GM18951 (cell line): ENCODE measurements at regions not wholly inside any gene's neighbourhood (a gene's known extent, or its start where the extent isn't known, plus 50 kb on each side); places are given as distances from the start of the nearest gene placed in this dataset.

Experiments
- POLR2A ChIP-seq: IDR thresholded peaks from 4 replicates; pipeline ENCODE4 v1.6.1; 2011; ENCODE audit warnings: mild to moderate bottlenecking; ENCODE audit not compliant: insufficient read length, insufficient read depth; ENCODE audit errors: extremely low read depth
- in situ Hi-C: fragments of 300-500 bp; cut with MboI; formaldehyde crosslinking; loops from one replicate; pipeline ENCODE4 v1.12.0; 2022; ENCODE audit warnings: low sequenced_read_pairs, mixed read lengths, inconsistent platforms; ENCODE audit not compliant: unreplicated experiment

DNA sequence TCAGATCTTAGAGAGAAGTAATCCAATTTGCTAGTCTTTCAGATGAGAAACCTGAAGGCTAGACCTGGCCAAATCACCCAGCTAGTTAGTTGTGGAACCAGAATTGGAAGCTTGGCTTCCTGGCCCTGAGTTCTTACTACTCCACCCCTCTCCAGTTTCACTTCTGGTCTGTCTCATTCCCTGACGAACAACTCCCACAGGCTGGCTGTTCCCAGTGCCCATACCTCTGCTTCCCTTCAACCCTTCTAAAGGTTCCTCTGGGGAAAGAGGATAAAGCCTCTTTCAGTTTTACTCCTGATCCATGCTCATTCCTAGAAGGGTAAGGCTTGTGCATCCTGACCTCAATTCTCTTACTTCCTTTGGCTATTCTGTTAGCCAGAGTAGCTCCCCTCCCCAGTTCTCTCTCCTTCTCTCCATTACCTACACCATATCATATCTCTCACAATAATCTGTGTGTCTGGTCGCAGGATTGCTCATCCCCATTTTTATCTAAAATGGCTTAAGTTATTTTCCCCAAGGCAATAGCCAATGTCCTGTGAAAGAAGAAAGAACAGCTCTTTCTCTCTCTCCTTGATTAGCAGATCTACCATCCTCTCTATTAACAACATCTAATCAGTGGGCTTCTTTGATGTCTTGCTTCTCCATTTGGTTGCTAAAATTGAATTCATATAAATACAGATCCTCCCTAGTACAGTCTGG, 155.0 kb upstream of the MAOA start:
- TF ChIP-seq POLR2A = no peak
- in situ Hi-C loops = no loop called here

DNA sequence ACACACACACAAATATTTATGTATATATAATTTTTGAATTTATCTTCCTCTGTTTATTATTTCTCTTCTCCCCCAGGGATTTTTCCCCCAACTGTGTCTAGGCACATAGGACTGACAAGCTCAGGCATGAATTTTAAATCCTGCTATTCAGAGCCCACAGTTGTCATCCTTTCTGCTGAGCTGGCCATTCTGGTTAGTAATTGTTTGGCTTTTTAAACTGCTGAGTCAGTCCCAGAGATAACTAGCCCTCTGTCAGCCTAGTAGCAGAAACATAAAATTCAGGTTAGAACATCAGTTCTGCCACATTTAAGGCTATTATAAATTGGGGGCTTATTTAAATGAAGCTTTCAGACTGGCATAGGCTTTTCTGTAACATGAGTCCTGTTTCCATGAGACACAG, 151.7 kb upstream of the MAOA start:
- in situ Hi-C loops = no loop called here
- no peak for TF ChIP-seq POLR2A

DNA sequence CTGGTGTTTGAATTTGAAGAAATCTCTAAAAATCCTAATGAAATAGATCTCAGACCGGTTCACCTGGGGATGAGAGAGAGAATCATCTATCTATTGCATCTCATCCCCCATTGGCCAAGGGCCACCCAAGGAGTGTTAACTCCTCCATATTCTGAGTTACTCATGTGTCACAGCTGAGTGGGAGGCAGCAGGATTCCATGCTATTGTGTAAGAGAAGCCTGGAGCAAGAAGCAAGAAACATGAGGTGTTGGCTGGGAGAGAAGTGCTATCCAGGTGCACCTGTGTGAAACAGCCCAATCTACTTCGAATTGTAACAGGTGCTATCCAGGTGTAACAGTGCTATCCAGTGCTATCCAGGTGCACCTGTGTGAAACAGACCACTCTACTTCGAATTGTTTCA, 150.3 kb upstream of the MAOA start:
- TF ChIP-seq POLR2A = no peak
- in situ Hi-C loops = no loop called here

DNA sequence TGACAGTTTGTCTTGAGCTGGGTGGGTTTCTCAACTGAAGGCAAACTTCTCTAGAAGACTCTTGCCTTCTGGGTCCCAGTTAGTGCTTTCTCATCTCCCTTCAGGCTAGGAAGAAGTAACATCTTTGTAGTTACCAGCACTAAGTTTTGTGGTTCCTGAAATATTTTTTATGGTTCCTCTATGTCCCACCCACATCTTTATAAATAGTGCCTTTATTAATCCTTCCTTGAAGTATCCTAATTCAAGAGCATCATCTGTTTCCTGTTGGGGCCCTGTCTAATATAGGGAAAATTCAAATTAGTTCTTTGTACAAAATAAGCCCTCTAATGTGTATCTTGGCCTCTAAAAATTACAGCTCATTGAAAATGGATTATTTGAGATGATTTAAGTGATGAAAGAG, 147.4 kb upstream of the MAOA start:
- in situ Hi-C loops = no loop called here
- TF ChIP-seq POLR2A = no peak

DNA sequence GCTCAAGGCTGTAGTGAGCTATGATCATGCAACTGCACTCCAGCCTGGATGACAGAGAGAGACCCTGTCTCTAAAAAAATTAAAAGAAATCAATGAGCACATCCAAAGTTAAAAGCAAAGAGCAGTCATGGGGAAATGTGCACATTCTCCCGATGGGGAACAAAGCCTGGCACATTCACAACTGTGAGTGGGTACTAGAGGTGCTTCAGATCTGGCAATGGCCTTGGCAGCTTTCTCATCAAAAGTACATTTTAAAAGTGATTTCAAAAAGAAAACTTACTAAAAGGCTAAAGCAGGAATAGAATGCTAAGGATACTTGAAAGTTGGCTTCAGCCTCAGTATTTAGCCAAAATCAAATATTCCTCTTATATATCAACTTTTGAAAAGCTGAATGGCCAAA, 145.9 kb upstream of the MAOA start:
- in situ Hi-C loops = no loop called here
- no peak for TF ChIP-seq POLR2A

GRCh38 chrX:43513085-43513484, 143.0 kb upstream of the MAOA start:
- no peak for TF ChIP-seq POLR2A

GRCh38 chrX:43514820-43515219, 141.3 kb upstream of the MAOA start:
- in situ Hi-C loops = no loop called here
- no peak for TF ChIP-seq POLR2A

More at GRCh38 chrX:43513085-43513484, 143.0 kb upstream of the MAOA start:
- in situ Hi-C loops = no loop called here

DNA sequence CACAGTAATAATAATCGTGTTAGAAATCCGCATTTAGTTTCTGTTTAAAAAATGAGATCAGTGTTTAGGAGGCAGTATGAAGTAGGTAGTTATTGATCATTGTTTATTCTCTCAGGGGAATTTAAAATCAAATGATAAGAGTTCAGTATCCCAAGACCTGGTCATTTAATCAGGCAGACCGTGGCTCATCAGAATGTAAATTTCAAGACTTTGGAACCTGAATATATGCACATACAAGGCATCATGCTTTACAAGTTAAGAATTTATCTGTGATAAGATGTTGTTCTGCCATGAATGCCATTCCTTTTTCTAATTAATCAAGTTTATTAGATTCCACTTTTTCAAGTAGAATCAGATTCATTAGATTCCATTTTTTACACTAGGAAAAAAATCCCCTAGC, 133.5 kb upstream of the MAOA start:
- in situ Hi-C loops = no loop called here
- no peak for TF ChIP-seq POLR2A

DNA sequence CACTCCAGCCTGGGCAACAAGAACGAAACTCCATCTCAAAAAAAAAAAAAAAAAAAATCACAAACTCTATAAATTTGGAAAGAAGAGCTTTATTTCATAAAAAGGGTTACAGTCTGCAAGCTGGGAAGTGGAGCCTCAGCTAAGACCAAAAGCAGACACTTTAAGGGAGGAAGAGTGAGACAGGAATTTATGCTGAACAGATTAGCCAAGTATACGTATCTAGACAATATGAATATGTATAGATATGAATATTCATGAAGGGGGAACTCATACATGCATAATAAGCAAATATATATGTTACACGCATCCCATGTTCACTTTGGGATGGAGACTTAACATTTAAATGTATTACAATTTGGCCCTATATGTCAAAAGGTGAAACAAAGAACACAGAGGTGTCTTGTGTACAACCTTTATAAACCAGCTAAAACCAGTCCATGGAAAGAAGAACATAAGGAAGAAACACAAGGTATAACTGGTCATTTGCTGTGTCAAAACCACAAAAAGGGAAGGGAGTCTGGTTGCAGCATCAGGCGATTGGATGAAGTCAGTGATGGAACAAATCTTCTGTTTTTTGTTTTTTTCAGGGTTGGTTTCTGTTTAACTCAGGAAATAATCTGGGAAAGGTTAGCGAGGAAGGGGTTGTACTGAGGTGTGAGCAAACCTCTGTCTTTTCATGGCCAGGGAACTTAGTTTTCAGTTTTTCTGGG, 130.0 kb upstream of the MAOA start:
- in situ Hi-C loops = no loop called here

GRCh38 chrX:43526878-43527277, 129.2 kb upstream of the MAOA start:
- in situ Hi-C loops = no loop called here
- TF ChIP-seq POLR2A = no peak

More for the DNA sequence above, 130.0 kb upstream of the MAOA start:
- TF ChIP-seq POLR2A = no peak

DNA sequence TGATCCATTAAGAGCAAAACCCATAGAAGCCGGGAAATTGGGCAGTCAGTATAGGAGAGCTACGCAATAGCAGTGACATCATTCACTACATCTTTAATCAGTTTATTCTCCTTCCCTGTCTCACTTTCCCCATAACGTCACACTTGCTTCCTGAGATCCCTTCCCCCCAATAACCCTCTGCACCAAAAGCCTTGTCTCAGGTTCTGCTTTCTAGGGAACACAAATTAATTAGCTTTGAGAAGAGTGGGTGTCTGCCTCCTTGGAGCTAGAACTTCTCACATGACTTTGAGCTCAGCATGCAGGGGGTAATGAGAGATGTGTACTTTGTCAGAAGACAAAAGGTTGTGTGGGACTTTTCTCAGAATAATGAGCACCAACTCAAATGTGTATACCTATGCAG, 128.3 kb upstream of the MAOA start:
- in situ Hi-C loops = no loop called here
- TF ChIP-seq POLR2A = no peak

DNA sequence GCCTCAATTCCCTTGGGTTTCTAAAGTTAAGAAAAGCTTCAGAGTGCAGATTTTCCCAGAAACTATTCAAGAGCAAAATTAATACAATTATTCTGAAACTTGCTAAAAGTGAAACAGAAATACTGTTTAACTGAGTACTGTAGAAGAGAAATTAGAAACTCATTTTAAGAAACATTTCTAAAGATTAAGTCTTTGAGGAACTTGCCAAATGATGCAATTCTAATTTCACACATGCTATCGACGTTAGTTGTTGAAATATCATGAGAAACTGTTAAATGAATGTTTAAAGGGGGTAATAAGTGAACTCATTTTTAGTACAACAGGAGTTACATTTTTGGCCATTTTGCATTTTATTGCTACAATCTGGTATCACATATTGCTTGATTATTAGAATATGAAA, 125.3 kb upstream of the MAOA start:
- no peak for TF ChIP-seq POLR2A
- in situ Hi-C loops = no loop called here

- in situ Hi-C loops = no loop called here
- TF ChIP-seq POLR2A = no peak
Measured at GRCh38 chrX:43540318-43540717, 115.8 kb upstream of the MAOA start.

DNA sequence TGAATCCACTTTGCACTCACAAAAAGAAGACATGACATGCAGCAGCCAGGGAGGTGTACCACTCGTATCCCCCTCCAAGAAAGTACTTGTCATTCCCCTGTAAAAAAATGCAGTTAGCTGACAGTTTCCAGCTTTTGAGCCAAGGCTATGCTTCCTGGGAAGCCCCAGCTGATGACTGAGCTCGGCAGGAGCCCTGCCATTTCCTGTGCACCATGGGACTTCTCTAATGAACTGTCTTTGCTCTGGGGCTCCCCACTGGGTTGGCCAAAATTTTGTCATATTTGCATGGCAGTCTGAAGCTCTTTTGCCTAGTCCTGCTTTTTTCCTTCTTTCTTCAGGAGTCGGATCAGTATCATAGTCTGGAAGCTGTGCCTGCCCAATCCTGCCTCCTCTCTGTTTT, 104.5 kb upstream of the MAOA start:
- no peak for TF ChIP-seq POLR2A
- in situ Hi-C loops = loop anchor here (25.0 kb wide), 1 partner anchor 1764 kb away; no protein-coding TSS in a partner anchor
